GM12878 (cell line): ENCODE measurements at regions not wholly inside any gene's neighbourhood (a gene's known extent, or its start where the extent isn't known, plus 50 kb on each side); places are given as distances from the start of the nearest gene placed in this dataset.

Source experiments
- ATAC-seq: fragments of 200-7000 bp; cut with Tn5 transposase; 3 replicates; pipeline ENCODE4 v1.9.1; 2020; ENCODE audit warnings: mild to moderate bottlenecking, moderate library complexity
- BruUV-seq: library from RNA; stranded (reverse); fragments of 400-500 nt; replicated peaks from 2 replicates; lab custom pipeline; 2021; lab: Mats Ljungman, UMichigan
- CTCF ChIA-PET: fragments of 300-600 bp; sonication (Branson Sonifier 250); formaldehyde crosslinking; extraction: SDS; loops from one replicate; lab custom pipeline; 2021; ENCODE audit warnings: inconsistent platforms; lab: Yijun Ruan, JAX
- POLR2A ChIA-PET: fragments of 350-600 bp; formaldehyde crosslinking; extraction: SDS; loops from one replicate; lab custom pipeline; 2021; ENCODE audit warnings: inconsistent platforms; lab: Charles Lee
- RAD21 ChIA-PET: fragments of 300-600 bp; sonication (Branson Sonifier 250); formaldehyde crosslinking; loops from one replicate; lab custom pipeline; 2023; ENCODE audit warnings: antibody characterized with exemption; ENCODE audit not compliant: unreplicated experiment; lab: Charles Lee
- SMC1A ChIA-PET: fragments of 300-600 bp; sonication (Branson Sonifier 250); formaldehyde crosslinking; loops from one replicate; lab custom pipeline; 2023; ENCODE audit not compliant: unreplicated experiment, uncharacterized antibody; lab: Charles Lee
- DNase-seq: peaks from one replicate; pipeline ENCODE4 v3.0.0-alpha.2; 2011; ENCODE audit warnings: low read depth, low spot score
- FAIRE-seq: peaks from 3 replicates; lab custom pipeline; 2011; peaks lifted over from hg19 to GRCh38; lab: Jason Lieb, UNC
- H2AFZ ChIP-seq: 2 replicates; pipeline ENCODE4 v1.6.0; 2011; ENCODE audit warnings: low read depth, low read length, control low read depth; ENCODE audit not compliant: control insufficient read depth
- H3K27ac ChIP-seq: 2 replicates; pipeline ENCODE4 v1.5.1; 2011; ENCODE audit warnings: control low read depth; ENCODE audit not compliant: control insufficient read depth, insufficient read depth
- H3K27me3 ChIP-seq, 2 experiments: replicated peaks in 1 of 2; 2 replicates each; pipeline versions ENCODE4 v1.6.0 to v1.6.1; 2011; ENCODE audit warnings: low read length in 1 of 2; ENCODE audit not compliant: control insufficient read depth in 2 of 2, insufficient read depth in 2 of 2
- H3K36me3 ChIP-seq, 2 experiments: 2 replicates each; pipeline ENCODE4 v1.5.1; 2011; ENCODE audit warnings: low read length in 1 of 2; ENCODE audit not compliant: control insufficient read depth in 2 of 2, insufficient read depth in 2 of 2
- H3K4me1 ChIP-seq: 2 replicates; pipeline ENCODE4 v1.6.1; 2011; ENCODE audit warnings: mild to moderate bottlenecking, low read length, moderate library complexity, mixed read lengths; ENCODE audit not compliant: control insufficient read depth, insufficient read depth
- H3K4me2 ChIP-seq: 2 replicates; pipeline ENCODE4 v1.6.0; 2011; ENCODE audit warnings: control low read depth; ENCODE audit not compliant: control insufficient read depth, insufficient read depth
- H3K4me3 ChIP-seq: fragments of 200-600 bp; sonication (generic); 2 replicates; pipeline ENCODE4 v1.5.1; 2016
- H3K79me2 ChIP-seq: 2 replicates; pipeline ENCODE4 v1.6.0; 2011; ENCODE audit warnings: low read length; ENCODE audit not compliant: control insufficient read depth, insufficient read depth
- H3K9ac ChIP-seq: 2 replicates; pipeline ENCODE4 v1.8.0; 2011; ENCODE audit warnings: low read length, control low read depth, mixed read lengths; ENCODE audit not compliant: control insufficient read depth, insufficient read depth
- H3K9me3 ChIP-seq: replicated peaks from 3 replicates; pipeline ENCODE4 v1.5.1; 2011; ENCODE audit warnings: mild to moderate bottlenecking, low read length; ENCODE audit not compliant: control insufficient read depth, insufficient read depth
- H4K20me1 ChIP-seq: 2 replicates; pipeline ENCODE4 v1.6.0; 2011; ENCODE audit not compliant: control insufficient read depth, insufficient read depth
- CEBPB ChIP-seq, 2 experiments: fragments of 150-350 bp in 1 of 2; IDR thresholded peaks; 2 replicates each; pipeline ENCODE4 v1.6.1; 2012 to 2014; ENCODE audit warnings: low read depth in 2 of 2, low read length in 2 of 2, borderline replicate concordance in 1 of 2, inconsistent platforms in 1 of 2
- CREM ChIP-seq: IDR thresholded peaks from 2 replicates; pipeline ENCODE4 v1.6.1; 2014; ENCODE audit warnings: antibody characterized with exemption, low read depth
- ETV6 ChIP-seq, 2 experiments: fragments of 450-650 bp in 1 of 2; IDR thresholded peaks in 1 of 2; conservative IDR thresholded peaks in 1 of 2; 2 replicates each; pipeline ENCODE4 v1.6.1; 2014; ENCODE audit warnings: antibody characterized with exemption in 1 of 2, borderline replicate concordance in 1 of 2, low read depth in 1 of 2, mild to moderate bottlenecking in 1 of 2, moderate library complexity in 1 of 2
- FOS ChIP-seq: IDR thresholded peaks from 3 replicates; pipeline ENCODE4 v1.6.1; 2011; ENCODE audit warnings: borderline replicate concordance; ENCODE audit not compliant: insufficient read length; ENCODE audit errors: extremely low read depth
- GABPA ChIP-seq: IDR thresholded peaks from 2 replicates; pipeline ENCODE4 v1.6.1; 2014; ENCODE audit warnings: antibody characterized with exemption, low read depth, mild to moderate bottlenecking, inconsistent platforms
- HDAC6 ChIP-seq: fragments of 200-600 bp; sonication (generic); IDR thresholded peaks from one replicate; pipeline ENCODE4 v1.8.0; 2017; ENCODE audit warnings: antibody characterized with exemption; ENCODE audit not compliant: unreplicated experiment
- HDGF ChIP-seq: fragments of 450-650 bp; IDR thresholded peaks from 2 replicates; pipeline ENCODE4 v1.6.1; 2016; ENCODE audit warnings: antibody characterized with exemption
- LARP7 ChIP-seq: fragments of 450-650 bp; IDR thresholded peaks from 2 replicates; pipeline ENCODE4 v1.6.1; 2017; ENCODE audit warnings: mild to moderate bottlenecking
- PAX8 ChIP-seq: fragments of 450-650 bp; IDR thresholded peaks from 2 replicates; pipeline ENCODE4 v1.6.1; 2017; ENCODE audit warnings: mild to moderate bottlenecking, moderate library complexity
- RB1 ChIP-seq: fragments of 450-650 bp; formaldehyde crosslinking; IDR thresholded peaks from 2 replicates; pipeline ENCODE4 v1.6.1; 2017; ENCODE audit warnings: mild to moderate bottlenecking, borderline replicate concordance
- SMC3 ChIP-seq: IDR thresholded peaks from 2 replicates; pipeline ENCODE4 v1.6.1; 2011; ENCODE audit warnings: low read length, improper control_type of control experiment, borderline replicate concordance
- SP1 ChIP-seq: IDR thresholded peaks from one replicate; pipeline ENCODE4 v1.6.1; 2011; ENCODE audit warnings: low read depth, low read length
- STAT3 ChIP-seq: IDR thresholded peaks from 2 replicates; pipeline ENCODE4 v1.6.1; 2011; ENCODE audit warnings: low read depth, low read length, improper control_type of control experiment
- YY1 ChIP-seq: IDR thresholded peaks from 2 replicates; pipeline ENCODE4 v1.6.1; 2011; ENCODE audit warnings: low read depth, mild to moderate bottlenecking, low read length
- WGBS: methylation state at CpG from one replicate; pipeline ENCODE4 v1.1.6; 2016; ENCODE audit warnings: low lambda C conversion rate; ENCODE audit not compliant: insufficient replicate concordance, insufficient coverage; ENCODE audit errors: missing lambda C conversion rate; 5-methylcytosine and 5-hydroxymethylcytosine counted together
- in situ Hi-C: fragments of 300-500 bp; cut with MboI; formaldehyde crosslinking; loops from 9 replicates; pipeline ENCODE4 v1.14.3; 2018; ENCODE audit warnings: mixed read lengths
- intact Hi-C: fragments of 100-400 bp; cut with micrococcal nuclease; formaldehyde crosslinking; loops from one replicate; pipeline ENCODE4 v1.14.2; 2022; ENCODE audit not compliant: unreplicated experiment
- TF ChIP-seq, protein P1 (sequence below): IDR thresholded peaks from 2 replicates; pipeline ENCODE4 v1.6.1; 2011; ENCODE audit warnings: low read depth, low read length, improper control_type of control experiment, borderline replicate concordance
- TF ChIP-seq, protein P2 (sequence below): IDR thresholded peaks from 2 replicates; pipeline ENCODE4 v1.6.1; 2012; ENCODE audit warnings: mild to moderate bottlenecking, low read depth, low read length

DNA sequence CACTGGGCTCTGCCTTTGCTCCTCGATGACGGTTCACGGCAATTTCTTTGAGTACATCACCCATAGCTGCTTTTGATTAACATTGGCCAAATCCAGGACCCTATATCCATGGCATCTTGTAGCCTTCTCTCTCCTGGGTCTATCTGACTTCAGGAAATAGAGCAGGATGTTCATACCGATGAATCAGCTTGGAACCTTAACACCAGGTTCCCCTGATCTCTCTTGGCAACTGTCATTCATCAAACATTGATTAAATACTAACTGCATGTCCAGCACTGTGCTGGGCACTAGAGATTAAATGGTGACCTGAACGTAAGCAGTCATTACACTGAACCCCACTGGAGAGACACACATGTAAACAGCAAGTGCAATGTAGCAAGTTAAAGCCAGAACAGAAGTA is 77.0 kb upstream of the MED13L start:
- SMC1A ChIA-PET: no interaction called here
- H3K9ac ChIP-seq: no peak overlapping the region
- TF ChIP-seq SMC3: no peak
- no peak for TF ChIP-seq PAX8
- no peak for TF ChIP-seq FOS
- no peak for TF ChIP-seq RB1
- TF ChIP-seq HDAC6: no peak
- TF ChIP-seq CREM: no peak
- no peak for TF ChIP-seq LARP7
- TF ChIP-seq HDGF: no peak
- TF ChIP-seq ETV6 (conservative IDR thresholded peaks at IDR 0.05 in 1 of 2, IDR thresholded peaks at IDR 0.05 in 1 of 2; ENCODE audit: borderline replicate concordance in 1 of 2, low read depth in 1 of 2): no peak
- no peak for TF ChIP-seq SP1
- TF ChIP-seq STAT3: no peak
- TF ChIP-seq CEBPB (IDR thresholded peaks at IDR 0.05; ENCODE audit: borderline replicate concordance in 1 of 2, low read depth in 2 of 2, low read length in 2 of 2): no peak
- TF ChIP-seq, protein P1, sequence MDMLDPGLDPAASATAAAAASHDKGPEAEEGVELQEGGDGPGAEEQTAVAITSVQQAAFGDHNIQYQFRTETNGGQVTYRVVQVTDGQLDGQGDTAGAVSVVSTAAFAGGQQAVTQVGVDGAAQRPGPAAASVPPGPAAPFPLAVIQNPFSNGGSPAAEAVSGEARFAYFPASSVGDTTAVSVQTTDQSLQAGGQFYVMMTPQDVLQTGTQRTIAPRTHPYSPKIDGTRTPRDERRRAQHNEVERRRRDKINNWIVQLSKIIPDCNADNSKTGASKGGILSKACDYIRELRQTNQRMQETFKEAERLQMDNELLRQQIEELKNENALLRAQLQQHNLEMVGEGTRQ: no peak
- TF ChIP-seq, protein P2, sequence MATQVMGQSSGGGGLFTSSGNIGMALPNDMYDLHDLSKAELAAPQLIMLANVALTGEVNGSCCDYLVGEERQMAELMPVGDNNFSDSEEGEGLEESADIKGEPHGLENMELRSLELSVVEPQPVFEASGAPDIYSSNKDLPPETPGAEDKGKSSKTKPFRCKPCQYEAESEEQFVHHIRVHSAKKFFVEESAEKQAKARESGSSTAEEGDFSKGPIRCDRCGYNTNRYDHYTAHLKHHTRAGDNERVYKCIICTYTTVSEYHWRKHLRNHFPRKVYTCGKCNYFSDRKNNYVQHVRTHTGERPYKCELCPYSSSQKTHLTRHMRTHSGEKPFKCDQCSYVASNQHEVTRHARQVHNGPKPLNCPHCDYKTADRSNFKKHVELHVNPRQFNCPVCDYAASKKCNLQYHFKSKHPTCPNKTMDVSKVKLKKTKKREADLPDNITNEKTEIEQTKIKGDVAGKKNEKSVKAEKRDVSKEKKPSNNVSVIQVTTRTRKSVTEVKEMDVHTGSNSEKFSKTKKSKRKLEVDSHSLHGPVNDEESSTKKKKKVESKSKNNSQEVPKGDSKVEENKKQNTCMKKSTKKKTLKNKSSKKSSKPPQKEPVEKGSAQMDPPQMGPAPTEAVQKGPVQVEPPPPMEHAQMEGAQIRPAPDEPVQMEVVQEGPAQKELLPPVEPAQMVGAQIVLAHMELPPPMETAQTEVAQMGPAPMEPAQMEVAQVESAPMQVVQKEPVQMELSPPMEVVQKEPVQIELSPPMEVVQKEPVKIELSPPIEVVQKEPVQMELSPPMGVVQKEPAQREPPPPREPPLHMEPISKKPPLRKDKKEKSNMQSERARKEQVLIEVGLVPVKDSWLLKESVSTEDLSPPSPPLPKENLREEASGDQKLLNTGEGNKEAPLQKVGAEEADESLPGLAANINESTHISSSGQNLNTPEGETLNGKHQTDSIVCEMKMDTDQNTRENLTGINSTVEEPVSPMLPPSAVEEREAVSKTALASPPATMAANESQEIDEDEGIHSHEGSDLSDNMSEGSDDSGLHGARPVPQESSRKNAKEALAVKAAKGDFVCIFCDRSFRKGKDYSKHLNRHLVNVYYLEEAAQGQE: no peak
- TF ChIP-seq GABPA: no peak
- TF ChIP-seq YY1: no peak
- H3K27me3 ChIP-seq: no peaks in the 10 kb centered on the region
- H3K27ac ChIP-seq: no peak overlapping the region
- RAD21 ChIA-PET: no interaction called here
- no peaks in the 10 kb centered on the region for H4K20me1 ChIP-seq
- no peaks in the 10 kb centered on the region for H3K79me2 ChIP-seq
- WGBS: 71% methylated on average over 5 of the region's 5 CpGs
- peaks cover 7% of the 10 kb centered on the region for H3K4me1 ChIP-seq
- FAIRE-seq: no peak
- no peaks in the 10 kb centered on the region for H3K9me3 ChIP-seq
- no TSS peak for BruUV-seq
- CTCF ChIA-PET: no interaction called here
- no peak overlapping the region for H3K4me2 ChIP-seq
- H3K4me3 ChIP-seq: no peak overlapping the region
- intact Hi-C loops (no loop called here), in situ Hi-C loops (no loop called here)
- no peak overlapping the region for H2AFZ ChIP-seq
- ATAC-seq: no peak
- no peaks in the 10 kb centered on the region for H3K36me3 ChIP-seq
- POLR2A ChIA-PET: no interaction called here
- no peak for DNase-seq
